GM12892 (cell line): ENCODE measurements at regions not wholly inside any gene's neighbourhood (a gene's known extent, or its start where the extent isn't known, plus 50 kb on each side); places are given as distances from the start of the nearest gene placed in this dataset.

ENCODE experiments used
- DNase-seq: peaks from one replicate; pipeline ENCODE4 v3.0.0; 2011; ENCODE audit not compliant: insufficient read length
- FAIRE-seq: peaks from 2 replicates; lab custom pipeline; 2011; peaks lifted over from hg19 to GRCh38; lab: Jason Lieb, UNC
- POLR2A ChIP-seq: IDR thresholded peaks from 2 replicates; pipeline ENCODE4 v1.6.1; 2011; ENCODE audit warnings: low read depth, low read length, control low read depth
- POLR2AphosphoS5 ChIP-seq: IDR thresholded peaks from 2 replicates; pipeline ENCODE4 v1.6.1; 2011; ENCODE audit warnings: low read depth, low read length, control low read depth
- TAF1 ChIP-seq: IDR thresholded peaks from 2 replicates; pipeline ENCODE4 v1.6.1; 2011; ENCODE audit warnings: low read depth, mild to moderate bottlenecking, control low read depth, low read length, borderline replicate concordance

DNA sequence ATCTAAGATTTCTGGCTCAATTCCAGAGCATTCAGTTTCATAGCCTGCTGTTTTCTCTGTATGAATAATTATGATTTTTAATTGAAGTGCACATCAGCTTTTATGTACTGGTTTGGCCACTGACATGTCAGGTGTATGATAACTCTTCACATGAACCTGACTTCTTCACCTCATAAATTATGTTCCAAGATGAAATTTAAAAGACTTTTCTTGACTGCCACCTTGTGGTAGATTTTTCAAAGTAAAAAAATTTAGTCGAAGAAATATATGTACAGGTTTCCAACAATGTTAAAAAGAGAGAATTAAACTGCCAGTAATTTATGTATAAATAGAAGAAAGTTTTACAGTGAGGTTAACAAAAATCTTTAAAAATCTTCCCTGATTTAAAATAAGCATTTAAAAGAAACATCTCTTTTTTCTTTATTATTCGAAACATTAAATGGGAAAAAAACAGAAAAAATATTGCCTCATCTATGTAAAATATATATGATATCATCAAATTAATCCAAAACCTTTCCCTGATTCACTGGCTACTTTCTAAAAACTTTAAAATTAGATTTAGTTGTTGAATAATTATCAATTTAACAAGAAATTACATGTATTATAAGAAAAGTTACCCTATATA, 124.9 kb upstream of the ATXN7L3B start:
- TF ChIP-seq POLR2AphosphoS5 (no peak), POLR2A (no peak), TAF1 (no peak)
- DNase-seq (no peak), FAIRE-seq (no peak)

DNA sequence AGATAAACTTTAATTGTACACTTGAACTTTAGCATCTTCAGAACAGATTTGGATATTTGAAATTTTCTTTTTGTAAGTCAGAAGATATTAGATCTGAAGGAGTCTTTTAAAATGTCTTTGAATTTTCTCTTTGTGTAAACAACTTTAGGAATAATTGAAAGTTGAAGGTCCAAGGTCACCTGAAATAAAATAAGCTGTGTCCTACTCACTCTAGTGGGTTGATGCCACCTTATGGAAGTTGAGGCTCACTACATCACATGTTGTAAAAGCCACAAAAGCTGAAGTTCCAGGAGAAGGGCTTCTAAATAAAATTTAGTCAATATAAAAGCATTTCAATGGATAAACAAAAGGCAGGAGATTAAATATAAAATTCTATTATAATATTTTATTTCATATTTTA, 122.0 kb upstream of the ATXN7L3B start:
- no peak for FAIRE-seq
- TF ChIP-seq TAF1, result no peak
- no peak for DNase-seq

DNA sequence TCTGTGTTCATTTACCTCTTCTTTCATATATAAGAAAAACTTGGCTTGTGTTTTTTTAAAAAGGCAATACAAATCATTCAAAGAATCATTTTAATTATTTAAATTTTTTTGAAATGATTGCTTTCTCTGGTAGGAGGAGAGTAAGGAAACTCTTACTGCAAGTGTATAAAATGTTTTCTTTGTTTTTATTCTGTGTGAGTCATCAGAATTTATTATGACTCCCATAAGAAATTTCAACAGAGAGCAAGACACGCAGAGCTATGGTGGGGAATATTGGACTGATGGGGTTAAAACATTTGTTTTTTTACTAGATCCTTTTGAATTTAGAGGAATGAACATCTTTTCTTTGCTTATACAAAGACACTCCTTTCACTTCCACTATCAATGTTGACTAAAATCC, 119.1 kb upstream of the ATXN7L3B start:
- DNase-seq (no peak), FAIRE-seq (no peak)
- TF ChIP-seq TAF1, result no peak
- no peak for TF ChIP-seq POLR2AphosphoS5
- TF ChIP-seq POLR2A, result no peak

DNA sequence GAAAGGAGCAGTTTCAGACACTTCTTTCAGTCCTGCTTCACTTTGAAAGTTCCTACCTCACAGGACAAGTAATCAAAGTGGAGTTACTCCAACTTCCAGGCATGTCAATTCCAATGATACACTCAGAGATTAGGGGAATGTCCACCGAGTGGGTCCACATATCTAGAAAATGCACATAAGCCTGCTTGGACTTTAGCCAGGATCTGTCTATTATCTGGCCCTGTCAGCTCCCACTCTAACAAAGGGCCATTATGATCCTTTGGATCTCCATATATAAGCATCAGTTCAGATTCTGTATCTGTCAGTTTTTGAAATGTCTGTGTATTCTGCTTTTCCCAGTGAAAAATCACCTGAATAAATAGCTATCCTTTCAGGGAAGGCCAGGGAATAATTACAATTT, 112.9 kb upstream of the ATXN7L3B start:
- no peak for DNase-seq
- FAIRE-seq, result no peak
- TF ChIP-seq TAF1 (no peak), POLR2A (no peak), POLR2AphosphoS5 (no peak)

DNA sequence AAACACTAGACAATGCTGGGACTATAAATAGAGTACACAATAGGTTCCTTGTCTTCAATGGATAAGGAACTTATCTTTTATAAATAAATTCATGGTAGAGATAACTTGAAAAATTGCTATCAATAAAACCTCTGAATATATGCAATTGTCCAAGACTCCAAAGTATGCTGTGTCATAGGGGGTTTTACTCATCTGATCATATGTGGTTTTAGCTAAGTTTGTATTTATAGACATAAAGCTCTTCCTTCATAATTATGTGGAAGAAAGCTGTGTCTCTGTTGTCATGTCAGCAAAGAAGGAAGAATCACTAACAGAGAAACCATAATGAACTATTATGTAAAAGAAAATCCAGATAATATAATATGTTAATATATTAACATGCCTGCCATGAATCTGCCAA, 111.5 kb upstream of the ATXN7L3B start:
- DNase-seq (no peak), FAIRE-seq (no peak)
- TF ChIP-seq TAF1 (no peak), POLR2AphosphoS5 (no peak), POLR2A (no peak)

DNA sequence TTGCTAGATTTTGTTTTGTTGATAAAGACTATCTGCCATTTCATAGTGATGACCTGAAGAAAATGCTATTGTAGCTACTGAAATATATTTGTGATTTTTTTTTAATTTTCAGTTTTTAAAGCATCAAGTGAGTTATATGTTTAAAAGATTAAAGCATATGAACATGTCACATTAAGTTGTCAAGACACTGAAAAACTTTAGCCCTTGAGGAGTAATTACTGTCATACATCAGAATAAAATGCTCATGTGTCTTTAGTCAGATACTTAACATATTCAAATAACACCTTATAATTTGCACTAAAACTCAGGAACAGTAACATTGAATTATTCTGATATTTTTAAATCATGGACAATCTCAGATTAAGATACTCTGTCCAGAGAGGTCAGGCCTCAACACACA, 108.1 kb upstream of the ATXN7L3B start:
- FAIRE-seq (no peak), DNase-seq (no peak)
- TF ChIP-seq POLR2AphosphoS5 (no peak), TAF1 (no peak), POLR2A (no peak)

DNA sequence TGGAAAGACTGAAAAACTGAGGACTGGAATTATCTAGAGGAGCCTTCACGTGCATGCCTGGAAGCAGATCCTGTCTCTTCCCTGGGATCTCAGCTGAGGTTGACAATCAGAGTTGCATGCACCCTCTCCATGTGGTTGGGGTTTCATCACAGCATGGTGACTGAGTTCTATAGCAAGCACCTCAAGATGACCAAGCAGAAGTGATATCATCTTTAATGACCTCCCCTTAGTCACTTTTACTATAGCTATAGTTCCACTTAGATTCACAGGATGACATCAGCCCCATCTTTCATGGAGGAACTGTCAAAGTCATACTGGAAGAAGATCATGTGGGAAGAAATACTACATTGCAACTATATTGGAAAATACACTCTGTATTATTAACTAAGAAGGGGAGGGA, 105.8 kb upstream of the ATXN7L3B start:
- TF ChIP-seq POLR2AphosphoS5, result no peak
- TF ChIP-seq TAF1, result no peak
- TF ChIP-seq POLR2A, result no peak
- FAIRE-seq (no peak), DNase-seq (no peak)

DNA sequence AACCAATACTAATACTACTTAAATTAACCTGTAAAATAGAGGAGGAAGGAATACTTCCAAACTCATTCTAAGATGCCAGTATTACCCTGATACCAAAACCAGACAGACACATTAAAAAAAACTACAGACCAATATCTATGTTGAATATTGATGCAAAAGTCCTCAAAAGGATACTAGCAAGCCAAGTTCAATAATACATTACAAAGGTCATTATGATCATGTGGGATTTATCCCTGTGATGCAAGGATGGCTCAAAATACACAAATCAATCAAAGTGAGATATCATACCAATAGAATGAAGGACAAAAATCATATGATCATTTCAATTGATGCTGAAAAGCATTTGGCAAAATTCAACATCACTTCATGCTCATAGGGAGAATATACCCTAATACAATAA, 97.2 kb upstream of the ATXN7L3B start:
- DNase-seq (no peak), FAIRE-seq (no peak)
- no peak for TF ChIP-seq POLR2A
- no peak for TF ChIP-seq POLR2AphosphoS5
- TF ChIP-seq TAF1, result no peak

- FAIRE-seq, result no peak
- no peak for DNase-seq
- no peak for TF ChIP-seq POLR2AphosphoS5
- no peak for TF ChIP-seq POLR2A
- no peak for TF ChIP-seq TAF1
These were observed 95.8 kb upstream of the ATXN7L3B start for GRCh38 chr12:74441872-74442271.

DNA sequence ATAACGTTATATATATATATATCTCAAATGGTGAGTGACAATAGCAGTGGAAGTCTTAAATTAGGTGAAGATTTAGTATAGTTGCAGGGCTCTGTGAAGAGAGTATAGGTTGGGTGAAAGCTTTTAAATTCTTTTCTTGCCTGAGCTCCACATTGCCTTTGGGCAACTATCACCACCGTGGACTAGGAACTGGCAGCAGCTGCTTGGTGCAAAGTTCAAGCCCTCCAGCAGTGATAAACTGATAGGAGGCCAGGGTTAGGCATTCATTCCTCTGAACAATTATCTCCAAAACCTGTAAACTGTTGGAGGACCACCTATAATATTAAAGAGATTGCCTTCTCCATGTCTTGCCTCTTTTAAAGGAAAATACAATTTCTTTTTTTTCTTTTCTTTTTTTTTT, 91.2 kb upstream of the ATXN7L3B start:
- FAIRE-seq (no peak), DNase-seq (no peak)
- no peak for TF ChIP-seq POLR2A
- TF ChIP-seq TAF1, result no peak
- TF ChIP-seq POLR2AphosphoS5, result no peak

- DNase-seq (no peak), FAIRE-seq (no peak)
- TF ChIP-seq TAF1 (no peak), POLR2AphosphoS5 (no peak), POLR2A (no peak)
These were observed 87.8 kb upstream of the ATXN7L3B start for GRCh38 chr12:74449872-74450271.

- TF ChIP-seq TAF1 (no peak), POLR2AphosphoS5 (no peak), POLR2A (no peak)
- DNase-seq, result no peak
- no peak for FAIRE-seq
These were observed 83.5 kb upstream of the ATXN7L3B start for GRCh38 chr12:74454109-74454508.

DNA sequence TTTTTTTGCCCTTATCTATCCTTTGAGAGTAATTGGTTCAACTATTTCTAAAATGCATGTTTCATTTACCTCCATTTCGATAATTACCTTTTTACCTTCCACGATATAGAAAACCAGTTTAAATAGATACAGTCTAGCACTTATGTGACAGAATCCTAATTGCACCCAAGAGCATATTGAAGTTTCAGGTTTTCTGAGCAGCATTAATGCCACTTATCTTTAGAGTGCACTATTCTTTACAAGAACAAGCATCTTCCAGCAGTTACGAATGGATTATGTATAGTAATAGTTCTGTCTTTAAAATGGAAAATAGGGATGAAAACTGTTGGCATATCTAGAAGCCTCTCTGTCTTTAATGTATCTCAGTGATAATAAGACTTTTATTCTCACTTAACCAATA, 82.2 kb upstream of the ATXN7L3B start:
- no peak for TF ChIP-seq POLR2AphosphoS5
- TF ChIP-seq POLR2A, result no peak
- TF ChIP-seq TAF1, result no peak
- FAIRE-seq (no peak), DNase-seq (no peak)
